RWPE2 (cell line): ENCODE measurements at regions not wholly inside any gene's neighbourhood (a gene's known extent, or its start where the extent isn't known, plus 50 kb on each side); places are given as distances from the start of the nearest gene placed in this dataset.
A peak's percentile ranks its signal among the peaks of the same experiment; 100 is the strongest.

Experiments
- ATAC-seq: fragments of 200-7000 bp; cut with Tn5 transposase; 3 replicates; pipeline ENCODE4 v1.9.1; 2021; ENCODE audit warnings: low read depth
- DNase-seq: peaks from one replicate; pipeline ENCODE4 v3.0.0-alpha.2; 2020; ENCODE audit warnings: low spot score
- H3K27ac ChIP-seq: fragments of 450-650 bp; 2 replicates; pipeline ENCODE4 v1.5.1; 2017; ENCODE audit warnings: mild to moderate bottlenecking; ENCODE audit not compliant: poor library complexity, severe bottlenecking
- H3K27me3 ChIP-seq: fragments of 250-450 bp; sonication (Bioruptor Pico); 2 replicates; pipeline ENCODE4 v1.5.1; 2021; ENCODE audit warnings: mild to moderate bottlenecking, moderate library complexity; ENCODE audit not compliant: insufficient read depth, poor library complexity, severe bottlenecking
- H3K36me3 ChIP-seq: fragments of 250-450 bp; sonication (Bioruptor Pico); 2 replicates; pipeline ENCODE4 v1.5.1; 2020; ENCODE audit warnings: low read depth, mild to moderate bottlenecking, moderate library complexity
- H3K4me1 ChIP-seq: fragments of 250-450 bp; sonication (Bioruptor Pico); 2 replicates; pipeline ENCODE4 v1.5.1; 2021; ENCODE audit warnings: mild to moderate bottlenecking, moderate library complexity; ENCODE audit not compliant: insufficient read depth, poor library complexity, severe bottlenecking
- H3K4me3 ChIP-seq: fragments of 250-450 bp; sonication (Bioruptor Pico); 2 replicates; pipeline ENCODE4 v1.5.1; 2021; ENCODE audit warnings: mild to moderate bottlenecking, moderate library complexity; ENCODE audit not compliant: severe bottlenecking
- H3K9me3 ChIP-seq: fragments of 250-450 bp; sonication (Bioruptor Pico); 2 replicates; pipeline ENCODE4 v1.5.1; 2021; ENCODE audit warnings: mild to moderate bottlenecking, moderate library complexity; ENCODE audit not compliant: severe bottlenecking
- TF ChIP-seq, protein P1 (sequence below): fragments of 450-650 bp; IDR thresholded peaks from one replicate; pipeline ENCODE4 v1.5.1; 2017; ENCODE audit warnings: mild to moderate bottlenecking, moderate library complexity; ENCODE audit not compliant: poor library complexity, severe bottlenecking

GRCh38 chr17:27153005-27153404, 140.9 kb upstream of the WSB1 start:
- DNase-seq (no peak), ATAC-seq (no peak)
- H3K36me3 ChIP-seq = no peaks in the 10 kb centered on the region
- H3K9me3 ChIP-seq = no peaks in the 10 kb centered on the region
- no peak overlapping the region for H3K4me3 ChIP-seq
- TF ChIP-seq, protein P1, sequence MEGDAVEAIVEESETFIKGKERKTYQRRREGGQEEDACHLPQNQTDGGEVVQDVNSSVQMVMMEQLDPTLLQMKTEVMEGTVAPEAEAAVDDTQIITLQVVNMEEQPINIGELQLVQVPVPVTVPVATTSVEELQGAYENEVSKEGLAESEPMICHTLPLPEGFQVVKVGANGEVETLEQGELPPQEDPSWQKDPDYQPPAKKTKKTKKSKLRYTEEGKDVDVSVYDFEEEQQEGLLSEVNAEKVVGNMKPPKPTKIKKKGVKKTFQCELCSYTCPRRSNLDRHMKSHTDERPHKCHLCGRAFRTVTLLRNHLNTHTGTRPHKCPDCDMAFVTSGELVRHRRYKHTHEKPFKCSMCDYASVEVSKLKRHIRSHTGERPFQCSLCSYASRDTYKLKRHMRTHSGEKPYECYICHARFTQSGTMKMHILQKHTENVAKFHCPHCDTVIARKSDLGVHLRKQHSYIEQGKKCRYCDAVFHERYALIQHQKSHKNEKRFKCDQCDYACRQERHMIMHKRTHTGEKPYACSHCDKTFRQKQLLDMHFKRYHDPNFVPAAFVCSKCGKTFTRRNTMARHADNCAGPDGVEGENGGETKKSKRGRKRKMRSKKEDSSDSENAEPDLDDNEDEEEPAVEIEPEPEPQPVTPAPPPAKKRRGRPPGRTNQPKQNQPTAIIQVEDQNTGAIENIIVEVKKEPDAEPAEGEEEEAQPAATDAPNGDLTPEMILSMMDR = no peak
- no peaks in the 10 kb centered on the region for H3K27me3 ChIP-seq
- H3K4me1 ChIP-seq = no peaks in the 10 kb centered on the region
- no peak overlapping the region for H3K27ac ChIP-seq

DNA sequence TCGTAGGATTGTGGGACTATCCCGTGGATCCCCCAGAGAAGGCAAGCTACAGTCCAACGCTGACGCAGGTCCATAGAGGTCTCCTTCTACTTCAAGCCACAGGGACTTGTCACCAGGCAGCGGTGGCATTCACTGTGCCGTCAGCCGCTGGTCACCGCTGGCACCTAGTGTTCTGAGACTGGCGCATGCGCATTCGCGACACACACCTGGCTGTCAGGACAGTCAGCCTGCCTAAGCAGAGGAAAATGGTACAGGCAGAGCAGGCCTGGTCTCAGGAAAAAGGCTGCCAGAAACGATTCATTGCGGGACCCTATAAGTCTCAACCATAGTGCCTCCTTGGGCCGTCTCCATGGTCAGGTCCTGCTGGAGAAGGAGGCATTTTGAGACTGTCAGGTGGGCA, 138.0 kb upstream of the WSB1 start:
- no peaks in the 10 kb centered on the region for H3K9me3 ChIP-seq

GRCh38 chr17:27157297-27157696, 136.6 kb upstream of the WSB1 start:
- TF ChIP-seq, protein P1 = no peak
- Histone ChIP-seq H3K36me3 (no peaks in the 10 kb centered on the region), H3K27ac (no peak overlapping the region), H3K9me3 (no peaks in the 10 kb centered on the region), H3K4me1 (no peaks in the 10 kb centered on the region), H3K4me3 (no peak overlapping the region), H3K27me3 (no peaks in the 10 kb centered on the region)
- no peak for ATAC-seq
- DNase-seq = peak; percentile 23

More for the DNA sequence above, 138.0 kb upstream of the WSB1 start:
- Histone ChIP-seq H3K4me3 (no peak overlapping the region), H3K36me3 (no peaks in the 10 kb centered on the region), H3K27me3 (no peaks in the 10 kb centered on the region), H3K4me1 (no peaks in the 10 kb centered on the region), H3K27ac (no peak overlapping the region)
- DNase-seq (no peak), ATAC-seq (no peak)
- TF ChIP-seq, protein P1 = no peak

GRCh38 chr17:27157898-27158297, 136.0 kb upstream of the WSB1 start:
- ATAC-seq = no peak
- Histone ChIP-seq H3K9me3 (no peaks in the 10 kb centered on the region), H3K27me3 (no peaks in the 10 kb centered on the region), H3K36me3 (no peaks in the 10 kb centered on the region), H3K27ac (no peak overlapping the region), H3K4me3 (no peak overlapping the region), H3K4me1 (no peaks in the 10 kb centered on the region)
- no peak for DNase-seq
- TF ChIP-seq, protein P1 = no peak

GRCh38 chr17:27158382-27158781, 135.5 kb upstream of the WSB1 start:
- Histone ChIP-seq H3K27ac (no peak overlapping the region), H3K4me3 (no peak overlapping the region), H3K27me3 (no peaks in the 10 kb centered on the region), H3K9me3 (no peaks in the 10 kb centered on the region), H3K36me3 (no peaks in the 10 kb centered on the region), H3K4me1 (no peaks in the 10 kb centered on the region)
- ATAC-seq (no peak), DNase-seq (peak; percentile 29)
- TF ChIP-seq, protein P1 = no peak
